ENCODE measurements at regions not wholly inside any gene's neighbourhood (a gene's known extent, or its start where the extent isn't known, plus 50 kb on each side); places are given as distances from the start of the nearest gene placed in this dataset.
A peak's percentile ranks its signal among the peaks of the same experiment; 100 is the strongest.

GRCh38 chr2:24439971-24440340 lies 51.1 kb upstream of the NCOA1 start:
- DNase-seq (ENCODE audit: low read depth): no peak

GRCh38 chr2:24439280-24439970 lies 51.6 kb upstream of the NCOA1 start:
- DNase-seq (ENCODE audit: low read depth): no peak

GRCh38 chr2:24438106-24438505 lies 52.9 kb upstream of the NCOA1 start:
- no peak for DNase-seq (ENCODE audit: low read depth)

- peak; percentile 72 for DNase-seq (ENCODE audit: low read depth)
These were observed 55.4 kb upstream of the NCOA1 start for GRCh38 chr2:24435391-24436316.

GRCh38 chr2:24434541-24434940 lies 56.5 kb upstream of the NCOA1 start:
- no peak for DNase-seq (ENCODE audit: low read depth)

- DNase-seq (ENCODE audit: low read depth): no peak
These were observed 58.3 kb upstream of the NCOA1 start for GRCh38 chr2:24432735-24433134.

- DNase-seq (ENCODE audit: low read depth): no peak
These were observed 58.9 kb upstream of the NCOA1 start for GRCh38 chr2:24432121-24432520.

GRCh38 chr2:24429197-24430074 lies 61.6 kb upstream of the NCOA1 start:
- no peak for DNase-seq (ENCODE audit: low read depth)

GRCh38 chr2:24424387-24424786 lies 64.1 kb upstream of the ITSN2 start:
- DNase-seq (ENCODE audit: low read depth): no peak

- no peak for DNase-seq (ENCODE audit: low read depth)
These were observed 62.8 kb upstream of the ITSN2 start for GRCh38 chr2:24423095-24423494.

GRCh38 chr2:24421668-24422067 lies 61.3 kb upstream of the ITSN2 start:
- no peak for DNase-seq (ENCODE audit: low read depth)

- no peak for DNase-seq (ENCODE audit: low read depth)
These were observed 60.0 kb upstream of the ITSN2 start for GRCh38 chr2:24420373-24420772.

- DNase-seq (ENCODE audit: low read depth): no peak
These were observed 58.0 kb upstream of the ITSN2 start for GRCh38 chr2:24418166-24418841.

GRCh38 chr2:24412812-24413211 lies 52.5 kb upstream of the ITSN2 start:
- no peak for DNase-seq (ENCODE audit: low read depth)

GRCh38 chr2:24411488-24412151 lies 51.3 kb upstream of the ITSN2 start:
- DNase-seq (ENCODE audit: low read depth): no peak

GRCh38 chr2:24410976-24411375 lies 50.6 kb upstream of the ITSN2 start:
- no peak for DNase-seq (ENCODE audit: low read depth)

GRCh38 chr2:24409700-24410556 lies 49.6 kb upstream of the ITSN2 start:
- DNase-seq (ENCODE audit: low read depth): peak; percentile 67

Measured in fibroblast of the conjunctiva (primary cell).